ENCODE measurements at regions not wholly inside any gene's neighbourhood (a gene's known extent, or its start where the extent isn't known, plus 50 kb on each side); places are given as distances from the start of the nearest gene placed in this dataset.

DNA sequence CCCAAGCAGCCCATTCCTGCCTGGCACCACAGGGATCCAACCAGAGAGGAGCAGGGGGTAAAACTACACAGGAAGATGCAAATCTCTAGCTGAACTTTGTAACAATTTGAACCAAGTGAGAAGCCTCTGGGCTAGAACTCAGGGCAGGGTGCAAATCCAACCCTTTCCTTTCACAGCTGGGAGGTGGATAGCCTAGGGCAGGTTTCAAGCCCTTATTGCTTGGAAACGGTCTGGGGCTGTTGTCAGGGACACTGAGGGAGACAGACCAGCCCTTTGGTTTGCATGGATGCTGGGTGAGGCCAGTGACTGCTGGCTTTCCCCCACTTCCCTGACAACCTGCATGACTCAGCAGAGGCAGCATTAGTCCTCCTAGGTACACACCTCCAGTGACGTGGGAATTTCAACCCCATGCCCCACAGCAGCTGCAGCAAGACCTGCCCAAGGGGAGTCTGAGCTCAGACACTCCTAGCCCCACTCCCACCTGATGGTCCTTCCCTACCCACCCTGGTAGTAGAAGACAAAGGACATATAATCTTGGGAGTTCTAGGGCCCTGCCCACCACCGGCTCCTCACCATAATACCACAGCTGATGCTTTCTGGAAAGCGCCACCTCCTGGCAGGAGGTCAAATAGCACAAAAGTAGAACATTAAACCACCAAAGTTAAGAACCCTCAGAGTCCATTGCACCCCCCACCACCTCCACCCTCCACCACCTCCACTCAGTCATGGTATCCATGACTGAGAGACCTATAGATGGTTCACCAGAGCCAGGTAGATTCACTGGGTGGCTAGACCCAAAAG lies 797.7 kb upstream of the MAN1A1 start:
- peak; percentile 76 for TF ChIP-seq CTCF (conservative IDR thresholded peaks at IDR 0.05; ENCODE audit: low read length)
- no peak for TF ChIP-seq EZH2phosphoT487 (IDR thresholded peaks at IDR 0.05; ENCODE audit: borderline replicate concordance, low read depth, low read length)
